HG02642 (cell line): ENCODE measurements at regions not wholly inside any gene's neighbourhood (a gene's known extent, or its start where the extent isn't known, plus 50 kb on each side); places are given as distances from the start of the nearest gene placed in this dataset.

Experiments
- ATAC-seq: cut with Tn5 transposase; IDR thresholded peaks from one replicate; pipeline ENCODE4 v1.9.1; 2021; ENCODE audit warnings: mild to moderate bottlenecking; ENCODE audit not compliant: unreplicated experiment, poor library complexity

GRCh38 chrY:8151561-8151960 lies 1185.7 kb upstream of the TSPY4 start:
- ATAC-seq: no peak

- ATAC-seq: no peak
Measured at GRCh38 chrY:8128578-8128977, 1208.7 kb upstream of the TSPY4 start.

- ATAC-seq: no peak
Measured at GRCh38 chrY:8125907-8126571, 1211.2 kb upstream of the TSPY4 start.

DNA sequence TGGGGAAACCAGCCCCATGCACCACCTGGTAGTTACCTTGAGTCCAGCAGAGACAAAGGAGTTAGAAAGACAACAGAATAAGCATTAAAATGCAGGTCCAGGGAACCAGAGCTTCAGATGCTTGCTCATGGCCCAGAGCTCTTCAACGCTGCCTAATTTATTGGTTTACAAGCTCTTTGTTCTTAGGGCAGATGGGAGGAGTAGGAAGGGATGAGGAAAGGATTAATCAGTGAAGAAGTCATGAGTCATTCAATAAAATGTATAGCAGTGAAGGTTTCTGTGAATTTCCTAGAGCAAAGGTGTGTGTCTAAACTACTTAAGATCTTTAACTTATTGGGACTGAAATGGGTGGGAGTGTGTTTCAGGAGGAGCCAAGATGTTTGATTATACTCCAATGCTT lies 1210.3 kb upstream of the AMELY start:
- no peak for ATAC-seq

DNA sequence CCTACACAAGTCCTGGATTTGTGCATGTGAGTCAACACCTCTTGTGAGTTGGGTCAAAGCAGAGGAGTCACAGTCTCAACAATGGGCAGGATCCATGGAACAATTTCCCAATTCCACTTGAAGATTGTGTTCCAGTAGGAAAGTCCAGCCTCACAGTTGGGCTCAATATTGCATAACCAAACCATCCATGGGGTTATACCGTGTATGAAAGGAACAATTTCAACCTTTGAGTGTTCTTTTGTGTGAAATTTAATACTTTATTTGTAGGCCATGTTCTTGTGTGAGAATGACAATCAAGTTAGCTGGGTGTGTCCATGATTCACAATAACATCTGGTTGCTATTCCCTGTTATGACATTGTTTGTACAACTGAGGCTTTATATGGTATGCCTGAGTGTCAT lies 1182.9 kb upstream of the AMELY start:
- ATAC-seq: no peak

DNA sequence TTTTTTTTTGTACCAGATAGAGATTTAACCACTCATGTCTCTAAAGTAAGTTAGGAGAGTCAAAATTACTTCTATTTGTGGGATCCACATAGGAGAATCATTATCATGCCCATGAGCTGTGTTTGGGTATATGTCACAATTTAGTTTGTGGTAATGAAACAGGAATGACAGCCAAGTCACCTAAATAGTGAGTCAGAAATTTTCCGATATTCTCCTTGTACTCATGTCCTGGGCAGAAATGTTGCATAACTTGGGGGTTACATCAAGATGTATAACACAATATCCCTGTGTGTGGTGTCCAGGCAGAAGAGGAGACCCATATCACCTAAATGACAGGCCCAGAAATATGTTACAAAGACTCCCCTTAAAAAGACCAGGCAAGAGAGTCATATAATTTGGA lies 1181.4 kb upstream of the AMELY start:
- ATAC-seq: no peak

GRCh38 chrY:8085925-8086324 lies 1174.4 kb upstream of the AMELY start:
- ATAC-seq: no peak

- ATAC-seq: no peak
Measured at GRCh38 chrY:8084192-8084591, 1172.6 kb upstream of the AMELY start.

- ATAC-seq: no peak
Measured at GRCh38 chrY:8081151-8081550, 1169.6 kb upstream of the AMELY start.

GRCh38 chrY:8065220-8065619 lies 1153.7 kb upstream of the AMELY start:
- no peak for ATAC-seq

- no peak for ATAC-seq
Measured at GRCh38 chrY:8064500-8064899, 1152.9 kb upstream of the AMELY start.

GRCh38 chrY:8063973-8064372 lies 1152.4 kb upstream of the AMELY start:
- ATAC-seq: no peak

- no peak for ATAC-seq
Measured at GRCh38 chrY:8058613-8059012, 1147.1 kb upstream of the AMELY start.

DNA sequence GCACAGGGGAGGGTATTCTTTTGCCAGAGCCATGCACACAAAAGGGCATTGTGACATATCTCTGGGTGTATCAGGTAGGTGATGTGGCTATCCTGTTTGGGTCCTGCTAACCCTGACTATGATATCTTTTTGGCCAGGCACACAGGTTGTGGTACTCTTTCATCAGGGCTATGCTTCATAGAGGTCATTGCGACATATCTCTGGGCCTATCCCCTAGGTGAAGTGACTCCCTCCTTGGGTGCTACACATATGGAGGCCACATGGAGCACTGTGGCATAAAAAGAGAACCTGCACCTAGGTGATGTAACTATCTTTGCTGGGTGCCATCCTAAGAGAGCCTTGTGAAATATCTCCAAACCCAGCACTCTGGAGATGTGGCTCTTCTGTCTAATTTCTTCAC lies 1139.8 kb upstream of the AMELY start:
- no peak for ATAC-seq

- no peak for ATAC-seq
Measured at GRCh38 chrY:8041238-8041637, 1129.7 kb upstream of the AMELY start.

- no peak for ATAC-seq
Measured at GRCh38 chrY:8036563-8036962, 1125.0 kb upstream of the AMELY start.

GRCh38 chrY:8035653-8036052 lies 1124.1 kb upstream of the AMELY start:
- no peak for ATAC-seq

GRCh38 chrY:8034673-8035072 lies 1123.1 kb upstream of the AMELY start:
- no peak for ATAC-seq

DNA sequence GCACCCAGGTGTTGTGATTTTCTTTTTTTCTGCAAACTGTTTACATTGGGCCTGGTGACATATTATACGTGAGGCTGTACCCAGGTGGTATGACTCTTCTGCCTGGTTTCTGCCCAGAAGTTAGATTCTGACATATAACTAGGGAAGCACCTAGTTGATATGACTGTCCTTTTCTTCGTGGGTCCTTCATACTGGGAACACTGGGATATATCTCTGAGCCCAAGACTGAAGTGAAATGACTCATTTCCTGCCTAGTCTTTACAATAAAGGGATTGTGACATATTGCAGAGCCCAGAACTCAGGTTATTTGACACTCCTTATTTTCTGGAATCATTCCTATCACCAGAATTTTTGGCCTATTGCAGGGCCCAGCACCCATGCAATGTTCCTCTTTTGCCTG lies 1121.6 kb upstream of the AMELY start:
- no peak for ATAC-seq

DNA sequence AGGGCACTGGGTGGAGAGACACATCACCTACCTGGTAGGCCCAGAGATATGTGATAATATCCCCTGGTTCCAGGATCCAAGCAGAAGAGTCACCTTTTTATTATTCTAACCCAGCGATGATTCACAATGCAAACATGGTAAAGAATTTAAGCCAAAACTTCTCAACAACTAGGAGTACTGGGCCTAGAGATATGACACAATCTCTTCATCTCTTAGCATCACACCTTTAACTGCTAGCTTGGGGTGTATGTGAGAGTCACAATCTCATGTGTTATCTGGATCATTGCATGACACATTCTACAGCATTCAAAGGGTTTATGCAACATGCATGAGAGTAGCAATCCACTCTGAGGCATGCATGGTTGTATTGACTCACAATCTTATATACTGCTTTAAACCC lies 1109.0 kb upstream of the AMELY start:
- no peak for ATAC-seq

DNA sequence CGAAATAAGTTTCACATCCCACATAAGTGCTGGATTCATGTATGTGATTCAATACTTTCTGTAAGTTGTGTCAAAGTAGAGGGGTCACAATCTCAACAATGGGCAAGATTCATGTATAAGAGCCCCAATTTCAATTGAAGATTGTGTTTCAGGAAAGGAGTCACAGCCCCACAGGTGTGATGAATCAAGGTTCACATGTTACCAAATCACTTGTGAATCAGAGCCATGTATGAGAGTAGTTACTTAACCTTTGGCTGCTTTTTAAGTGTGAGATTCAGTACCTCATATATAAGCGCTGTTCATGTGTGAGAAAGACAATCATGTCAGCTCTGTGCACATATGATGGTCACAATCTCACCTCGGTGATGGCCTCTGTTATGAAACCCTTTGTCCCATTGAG lies 1100.0 kb upstream of the AMELY start:
- no peak for ATAC-seq

DNA sequence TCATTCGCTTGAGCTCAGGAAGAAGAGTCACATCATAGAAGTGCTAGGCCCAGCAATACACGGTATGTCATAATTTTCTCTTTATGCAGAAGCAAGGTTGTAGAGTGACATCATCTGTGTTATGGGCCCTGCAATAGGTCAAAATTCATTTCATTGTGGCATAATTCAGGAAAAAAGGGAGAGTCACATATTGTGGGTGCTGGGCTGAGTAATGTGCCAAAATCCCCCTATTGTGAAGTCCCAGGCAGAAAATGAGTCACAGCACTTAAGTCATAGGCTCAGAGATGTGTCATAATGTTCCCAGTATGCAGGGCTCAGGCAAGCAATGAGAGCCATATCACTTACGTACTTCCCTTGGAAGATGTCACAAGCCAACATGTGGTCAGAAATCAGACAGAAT lies 1092.6 kb upstream of the AMELY start:
- ATAC-seq: peak; percentile 65

DNA sequence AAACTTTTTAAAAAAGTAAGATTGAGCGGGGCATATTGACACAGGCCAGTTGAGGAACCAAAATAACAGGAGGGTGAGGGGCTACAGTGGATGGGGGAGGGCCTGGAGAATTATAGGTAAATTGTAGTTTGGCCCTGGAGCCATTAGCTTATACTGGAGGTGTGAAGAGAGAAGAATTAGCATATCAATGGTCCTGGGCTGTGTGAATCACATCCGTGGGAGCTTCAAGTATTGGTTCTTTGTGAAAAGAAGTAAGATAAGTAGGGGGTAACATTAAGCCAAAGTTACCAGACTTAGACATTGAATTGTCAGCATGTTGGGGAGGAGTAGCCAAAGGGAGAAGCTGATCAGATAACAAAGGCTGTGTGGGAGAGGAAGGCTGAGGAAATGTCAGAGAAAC lies 1085.2 kb upstream of the AMELY start:
- no peak for ATAC-seq
